HG02678 (cell line): ENCODE measurements at regions not wholly inside any gene's neighbourhood (a gene's known extent, or its start where the extent isn't known, plus 50 kb on each side); places are given as distances from the start of the nearest gene placed in this dataset.
A peak's percentile ranks its signal among the peaks of the same experiment; 100 is the strongest.

Experiments
- ATAC-seq: cut with Tn5 transposase; IDR thresholded peaks from one replicate; pipeline ENCODE4 v1.9.1; 2021; ENCODE audit warnings: mild to moderate bottlenecking, moderate library complexity; ENCODE audit not compliant: unreplicated experiment

DNA sequence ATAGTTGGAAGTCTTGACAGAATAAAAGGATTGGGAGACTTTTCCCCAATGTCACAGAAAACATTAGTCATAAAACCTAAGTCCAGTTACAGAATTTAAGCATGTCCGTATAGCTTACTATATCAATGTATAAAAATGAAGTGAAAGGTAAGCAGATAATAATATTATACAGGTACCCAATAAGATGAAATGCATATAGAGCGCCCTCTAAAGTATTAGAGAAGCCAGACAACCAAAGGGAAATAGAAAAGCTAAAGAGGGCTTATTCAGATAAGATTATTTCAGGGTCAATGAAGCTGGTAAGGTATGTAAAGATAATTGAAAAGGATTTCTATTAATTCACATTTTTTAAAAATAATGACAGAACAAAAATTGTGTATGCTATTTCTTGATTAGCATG is 947.7 kb upstream of the MAP3K7 start:
- ATAC-seq: no peak

DNA sequence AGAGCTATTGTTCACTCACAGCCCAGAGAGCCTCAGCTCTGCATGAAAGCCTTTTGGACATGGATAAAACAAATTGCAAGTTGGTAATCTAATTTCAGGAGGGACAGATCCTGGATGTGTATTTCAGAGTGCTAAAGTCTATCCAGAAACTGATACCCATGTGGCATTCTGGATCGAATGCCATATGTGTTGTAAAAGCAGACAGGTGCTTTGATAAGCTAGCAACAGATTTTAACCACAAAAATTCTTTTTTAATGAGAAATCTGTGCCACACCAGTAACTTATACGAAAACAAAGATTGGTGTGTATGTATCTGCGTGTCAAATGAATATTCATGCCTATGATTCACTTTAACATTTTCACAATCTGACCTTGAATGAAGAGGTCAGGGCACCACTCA is 936.6 kb upstream of the MAP3K7 start:
- no peak for ATAC-seq

DNA sequence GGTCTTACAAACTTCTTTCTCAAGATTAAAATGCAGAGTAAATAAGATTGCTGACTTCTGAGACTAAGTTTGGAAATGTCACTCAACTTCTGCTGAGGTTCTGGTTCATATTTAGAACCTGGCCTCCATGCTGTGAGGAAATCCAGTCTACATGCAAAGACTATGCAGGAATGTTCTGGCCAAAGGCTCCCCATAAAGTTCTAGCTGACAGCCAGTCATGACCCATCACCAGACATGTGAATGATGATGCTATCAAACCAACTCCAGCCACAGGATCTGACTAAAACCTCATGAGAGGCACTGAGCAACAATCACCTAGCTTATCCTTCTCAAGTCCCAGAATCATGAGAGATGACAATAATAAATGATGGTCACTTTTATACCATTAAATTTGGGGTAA is 935.1 kb upstream of the MAP3K7 start:
- ATAC-seq: no peak

DNA sequence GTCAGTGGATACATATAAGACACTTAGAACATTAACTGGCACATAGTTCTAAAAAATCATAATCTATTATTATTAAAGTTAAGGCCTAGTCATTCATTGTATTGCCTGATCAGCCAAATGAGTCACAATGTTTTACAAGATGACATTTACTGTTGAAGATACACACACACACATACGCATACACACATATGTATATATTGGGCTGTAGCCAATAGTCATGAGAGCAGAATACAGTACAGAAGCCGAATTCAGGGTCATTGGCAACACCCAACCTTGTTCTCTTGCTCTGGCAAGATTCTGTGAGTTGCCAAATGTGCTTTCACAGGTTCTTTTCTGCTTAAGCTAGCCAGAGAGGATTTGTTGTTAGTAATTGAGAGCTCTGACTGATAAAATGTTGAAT is 922.8 kb upstream of the MAP3K7 start:
- ATAC-seq: no peak

DNA sequence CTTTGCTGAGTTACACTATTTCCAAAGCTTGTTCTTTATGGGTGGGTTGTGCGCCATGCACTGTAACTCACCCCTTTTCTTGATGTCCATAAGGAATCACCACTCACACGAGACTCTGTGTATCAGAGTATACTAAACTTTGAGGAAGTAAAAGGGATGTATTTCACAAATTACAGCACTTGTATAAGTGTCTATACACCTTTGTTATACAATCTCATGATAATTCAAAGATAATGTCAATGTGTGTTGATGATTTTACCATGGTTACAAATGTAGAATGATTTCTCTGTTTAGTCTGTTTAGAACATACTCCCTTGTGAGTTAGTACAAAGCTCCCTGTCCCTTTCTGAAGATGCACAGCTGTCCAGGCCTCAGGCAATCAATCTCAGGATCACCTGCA is 922.2 kb upstream of the MAP3K7 start:
- no peak for ATAC-seq

DNA sequence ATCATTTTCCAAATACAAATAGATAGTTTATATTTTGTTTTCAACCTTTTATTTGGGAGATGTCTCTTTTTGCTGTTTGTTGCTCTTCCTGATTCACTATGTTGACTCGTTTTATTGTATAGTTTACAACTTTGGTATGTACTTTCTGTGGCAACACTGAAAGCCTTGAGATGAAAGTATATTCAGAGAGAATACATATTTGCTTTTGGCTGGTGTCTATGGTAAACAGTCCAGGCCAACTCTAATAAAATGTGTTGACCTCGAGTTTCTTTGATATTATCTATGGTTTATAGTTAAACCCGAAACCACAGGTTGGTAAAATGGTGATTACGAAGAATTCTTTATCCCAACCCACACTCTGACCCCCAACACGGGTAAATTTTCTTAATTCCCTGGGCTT is 919.6 kb upstream of the MAP3K7 start:
- ATAC-seq: no peak

DNA sequence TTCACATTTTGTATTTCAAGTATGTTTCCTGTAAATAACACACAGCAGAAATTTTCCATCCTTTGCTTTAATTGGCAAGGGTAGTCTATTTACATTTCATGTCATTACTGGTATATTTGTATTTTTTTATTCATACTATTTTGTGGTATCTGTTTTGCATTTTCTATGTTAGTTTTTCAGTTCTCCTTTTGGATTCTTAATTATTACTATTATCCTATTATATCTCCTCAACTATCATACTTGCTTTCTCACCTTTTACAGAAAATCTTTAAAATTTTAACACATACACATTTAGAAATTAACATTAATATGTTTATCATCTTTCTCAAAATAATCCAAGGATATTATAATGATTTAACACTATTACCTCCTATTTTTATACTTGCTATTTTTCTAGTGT is 918.3 kb upstream of the MAP3K7 start:
- no peak for ATAC-seq

DNA sequence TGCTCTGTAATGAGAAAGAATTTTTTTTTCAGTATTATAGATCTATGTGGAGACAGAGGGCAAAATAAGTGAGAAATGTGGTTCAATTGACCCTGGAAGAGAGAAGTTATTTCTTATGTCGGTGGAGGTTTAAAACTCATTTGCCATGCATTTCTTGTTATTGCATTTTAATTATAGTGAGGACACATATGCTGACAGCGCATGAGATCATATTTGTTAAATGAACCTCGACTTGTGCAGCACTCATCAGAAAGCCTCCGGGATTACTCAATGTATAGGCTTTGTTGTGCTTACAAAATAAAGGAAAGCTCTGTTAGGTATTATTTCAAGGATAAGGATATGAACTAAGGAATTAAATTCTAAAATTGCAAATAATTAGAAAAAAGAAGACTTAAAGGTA is 915.1 kb upstream of the MAP3K7 start:
- no peak for ATAC-seq

DNA sequence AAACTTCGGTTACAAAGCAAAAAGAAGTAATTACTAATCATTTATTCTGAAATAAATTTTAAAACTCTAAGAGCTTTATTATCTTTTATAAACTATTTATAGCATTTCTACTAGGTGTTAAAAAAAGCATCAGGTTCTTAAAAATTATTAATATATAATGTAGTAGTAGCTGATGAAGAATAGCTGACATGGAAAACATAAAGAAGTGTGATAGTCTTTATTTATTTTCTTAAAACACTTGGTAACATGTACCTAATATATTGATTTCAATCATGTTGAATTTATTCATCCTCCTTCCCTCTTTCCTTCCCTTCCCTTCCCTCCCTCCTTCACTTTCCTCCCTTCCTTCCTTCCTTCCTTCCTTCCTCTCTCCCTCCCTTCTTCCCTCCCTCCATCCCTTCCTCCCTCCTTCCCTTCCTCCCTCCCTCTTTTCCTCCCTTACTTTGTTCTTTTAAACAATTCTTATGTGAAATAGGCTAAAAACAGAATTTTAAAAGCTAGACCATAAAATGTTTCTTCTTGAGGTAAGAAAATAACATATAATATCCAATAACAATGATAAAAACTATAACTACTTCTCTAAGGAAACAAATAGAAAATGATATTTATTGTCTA is 913.9 kb upstream of the MAP3K7 start:
- no peak for ATAC-seq

DNA sequence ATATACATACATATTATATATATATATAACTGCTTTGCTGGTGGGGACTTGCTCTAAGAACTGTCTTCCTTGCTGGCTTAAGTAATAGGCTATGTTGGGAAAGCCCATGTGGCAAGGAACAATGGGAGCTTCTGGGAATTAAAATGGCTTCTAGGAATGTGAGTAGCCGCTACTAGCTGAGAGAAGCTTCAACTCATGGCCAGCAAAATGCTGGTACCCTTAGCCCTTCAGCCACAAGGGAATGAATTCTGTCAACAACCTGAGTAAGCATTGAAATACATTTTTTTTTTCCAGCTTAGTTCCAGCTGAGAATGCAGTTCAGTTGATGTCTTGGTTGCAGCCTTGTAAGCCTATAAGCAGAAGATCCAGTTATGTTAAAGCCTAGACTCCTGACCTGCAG is 911.7 kb upstream of the MAP3K7 start:
- ATAC-seq: no peak

DNA sequence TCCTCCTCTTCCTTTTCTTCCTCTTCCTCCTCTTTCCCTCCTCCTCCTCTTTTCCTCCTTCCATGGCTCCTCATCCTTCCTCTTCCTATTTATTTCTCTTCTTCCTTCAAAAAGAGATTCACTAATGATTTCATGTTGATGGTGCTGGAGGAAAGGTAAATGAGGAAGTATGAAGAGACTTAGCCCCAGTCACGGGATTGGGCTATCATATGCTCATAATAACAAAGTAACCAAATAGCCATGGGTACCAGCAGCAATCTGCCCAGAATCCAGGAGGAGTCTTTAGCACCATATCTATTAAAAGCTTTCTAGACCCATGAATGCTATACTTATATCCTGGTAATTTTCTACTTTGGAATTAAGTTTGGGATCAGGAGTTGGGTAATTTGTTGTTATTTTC is 910.9 kb upstream of the MAP3K7 start:
- ATAC-seq: no peak

DNA sequence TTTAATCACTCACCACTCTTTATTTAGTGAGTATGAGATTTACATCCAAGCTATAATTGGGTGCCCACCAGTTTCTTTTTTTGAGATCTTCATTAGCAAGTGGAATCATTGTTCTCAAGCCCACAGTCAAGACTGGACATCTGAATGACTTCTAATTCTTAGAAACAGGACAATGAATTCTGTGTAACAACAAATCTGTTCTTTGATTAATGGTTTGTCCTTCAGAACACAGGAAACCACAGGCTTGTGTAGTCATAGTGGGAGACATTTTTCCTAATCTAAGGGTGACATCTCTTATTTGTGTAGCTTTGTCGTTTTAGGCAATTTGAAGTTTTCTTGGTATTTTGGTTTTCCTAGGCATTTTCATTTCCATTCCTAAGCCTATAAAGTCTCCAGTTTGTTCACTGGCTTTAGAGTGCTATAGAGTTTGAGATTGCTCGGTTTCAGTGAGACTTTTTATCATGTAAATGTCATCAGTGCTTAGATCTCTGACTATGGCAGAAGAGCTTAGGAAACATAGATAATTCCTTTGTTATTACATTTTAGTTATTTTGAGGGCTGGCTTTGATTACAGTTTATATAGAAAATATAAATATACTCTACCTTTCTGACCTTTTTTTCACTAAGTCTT is 903.9 kb upstream of the MAP3K7 start:
- no peak for ATAC-seq

DNA sequence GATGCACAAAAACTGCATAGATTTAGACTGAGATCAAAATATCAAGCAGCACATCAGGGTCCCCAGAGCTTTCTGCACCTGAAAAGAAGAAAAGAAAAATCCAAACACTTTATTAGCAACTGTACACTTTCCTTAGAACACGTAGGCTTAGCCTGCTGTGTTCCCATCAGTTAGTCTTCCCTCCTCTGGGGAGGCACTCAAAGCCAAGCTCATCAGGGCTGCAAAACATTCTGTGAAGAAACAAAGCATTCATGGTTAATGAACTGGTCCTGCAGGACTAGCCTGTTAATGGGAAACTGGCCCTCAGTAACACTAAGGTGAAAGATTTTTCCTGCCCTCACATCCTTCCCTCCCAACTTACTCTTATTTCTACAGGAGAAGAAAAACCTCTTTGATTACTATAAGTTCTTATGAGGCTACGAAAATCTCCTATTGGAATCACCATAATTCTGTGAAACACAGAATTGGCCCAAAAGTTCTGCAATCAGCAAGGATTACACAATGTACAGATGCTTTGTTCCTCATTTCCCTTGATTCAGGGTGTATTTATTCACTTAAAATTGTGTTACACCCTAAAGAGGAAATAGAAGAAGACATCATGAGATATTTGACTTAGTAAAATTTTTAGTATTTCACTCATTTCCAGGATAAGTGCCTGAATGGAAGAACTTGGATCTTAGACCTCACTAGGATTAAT is 901.0 kb upstream of the MAP3K7 start:
- ATAC-seq: no peak

DNA sequence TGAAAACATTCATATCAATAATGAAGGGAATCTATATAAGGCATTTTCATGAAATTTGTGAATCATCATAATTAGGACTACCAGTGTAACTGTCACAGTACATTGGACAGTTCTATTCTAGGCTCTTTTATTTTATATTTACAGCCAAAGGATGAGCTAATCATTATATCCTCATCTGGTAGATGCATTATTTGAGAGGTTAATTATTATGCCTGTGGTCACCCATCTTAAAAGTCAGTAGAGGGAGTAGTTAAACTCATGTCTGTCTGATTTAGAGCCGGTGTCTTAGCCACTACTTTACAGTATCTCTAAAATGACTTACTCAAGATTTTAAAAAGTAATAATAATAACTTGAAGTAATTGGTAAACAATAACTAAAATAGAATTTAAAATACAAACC is 899.3 kb upstream of the MAP3K7 start:
- peak; percentile 35 for ATAC-seq

DNA sequence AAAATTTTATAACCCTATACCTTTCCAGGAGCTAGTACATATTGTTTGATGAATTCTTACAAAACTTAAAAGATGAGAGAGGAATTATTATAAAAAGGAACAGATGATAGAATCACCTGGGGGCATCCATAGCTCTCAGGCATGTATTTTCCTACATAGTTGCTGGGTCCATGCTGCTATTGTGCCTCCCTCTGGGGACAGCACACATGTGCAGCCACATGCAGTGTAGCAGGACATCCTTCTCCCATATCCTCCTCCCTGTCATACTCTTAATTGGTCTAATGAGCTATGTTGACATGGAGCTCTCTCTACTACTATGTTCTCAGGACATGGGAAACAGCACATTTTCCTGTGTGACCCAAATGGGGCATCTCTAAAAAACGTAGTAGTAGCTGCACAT is 898.2 kb upstream of the MAP3K7 start:
- no peak for ATAC-seq

DNA sequence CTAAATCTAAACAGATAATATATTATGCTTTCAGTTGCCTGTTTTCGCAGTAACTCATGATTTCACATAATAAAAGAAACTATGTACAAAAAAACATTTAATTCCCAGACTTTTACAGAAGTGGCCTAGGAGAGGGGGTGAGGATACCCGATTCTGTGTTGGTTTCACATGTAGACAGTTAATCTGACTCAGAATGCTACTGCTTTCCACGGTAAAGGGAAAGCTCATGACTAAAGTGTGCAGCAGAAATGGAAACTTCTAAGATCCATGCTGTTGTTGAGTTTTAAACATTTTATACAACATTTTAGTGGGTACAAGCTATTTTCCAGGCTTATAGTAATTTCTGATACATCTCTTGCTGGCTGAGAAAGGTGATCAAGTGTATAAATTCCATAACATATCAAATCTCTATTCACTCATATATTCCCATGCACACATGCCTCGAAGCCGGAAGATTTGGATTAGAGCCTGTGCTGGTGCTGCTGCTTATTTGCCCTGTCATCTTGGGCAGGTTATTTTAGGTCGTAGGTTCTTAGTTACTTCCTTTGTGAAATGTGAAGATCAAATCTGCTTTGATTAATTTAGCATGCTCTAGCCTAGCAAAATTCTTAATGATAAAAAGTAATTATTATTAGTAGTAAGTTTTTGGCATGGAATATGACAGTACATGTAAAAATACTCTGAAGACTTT is 896.7 kb upstream of the MAP3K7 start:
- peak; percentile 32 for ATAC-seq

DNA sequence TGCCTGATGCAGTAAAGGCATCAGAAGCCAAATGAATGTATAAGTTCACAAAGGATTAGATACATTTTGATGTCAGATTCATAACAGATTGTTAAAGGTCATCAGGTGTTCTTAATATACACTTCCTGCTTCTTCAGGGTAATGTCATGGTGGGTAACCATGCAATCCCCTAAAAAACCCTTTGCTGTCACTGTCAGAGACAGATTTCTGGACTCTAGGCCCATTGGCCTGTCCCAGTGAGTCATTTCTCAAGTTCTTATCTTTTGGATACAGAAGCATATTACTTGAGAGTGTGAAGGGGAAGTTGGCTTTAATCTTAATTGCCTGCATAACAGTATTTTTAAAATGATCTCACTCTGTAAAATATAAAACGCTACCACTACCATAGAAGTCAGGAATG is 895.6 kb upstream of the MAP3K7 start:
- ATAC-seq: peak; percentile 75

DNA sequence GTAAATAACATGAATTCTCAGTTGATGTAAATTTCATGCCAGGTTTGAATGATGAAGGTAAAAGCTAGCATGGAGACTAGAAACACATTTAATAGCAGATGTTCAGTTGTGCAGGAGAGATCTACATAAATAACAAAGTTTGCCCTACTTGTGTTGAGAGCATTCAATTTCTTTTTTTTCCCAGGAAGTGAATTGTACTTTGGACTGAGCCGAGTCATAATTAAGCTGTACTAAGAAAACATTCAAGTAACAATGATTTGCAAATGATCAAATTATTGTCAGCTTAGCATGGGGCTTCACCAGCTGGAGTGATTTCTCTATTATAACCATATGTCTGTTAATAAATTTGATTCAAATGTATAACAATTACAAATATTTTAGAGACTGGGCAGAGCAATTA is 893.5 kb upstream of the MAP3K7 start:
- no peak for ATAC-seq

DNA sequence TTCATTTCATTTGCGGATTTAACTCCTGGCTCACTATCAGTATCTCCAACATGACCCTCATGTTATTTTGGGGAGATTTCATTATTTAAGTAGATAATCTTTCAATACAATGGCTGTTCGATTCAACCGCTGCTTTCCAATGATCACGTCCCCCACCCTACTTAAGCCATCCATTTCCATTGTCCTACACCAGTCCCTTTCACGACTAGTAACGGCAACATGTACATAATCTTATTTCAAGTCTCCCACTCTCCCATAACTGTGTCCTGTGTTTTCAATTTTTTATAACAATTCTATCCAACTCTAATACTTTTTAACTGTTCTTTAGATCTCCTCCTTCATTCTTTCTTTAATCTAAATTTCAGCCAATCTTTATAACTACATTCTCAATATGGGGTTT is 890.8 kb upstream of the MAP3K7 start:
- no peak for ATAC-seq

DNA sequence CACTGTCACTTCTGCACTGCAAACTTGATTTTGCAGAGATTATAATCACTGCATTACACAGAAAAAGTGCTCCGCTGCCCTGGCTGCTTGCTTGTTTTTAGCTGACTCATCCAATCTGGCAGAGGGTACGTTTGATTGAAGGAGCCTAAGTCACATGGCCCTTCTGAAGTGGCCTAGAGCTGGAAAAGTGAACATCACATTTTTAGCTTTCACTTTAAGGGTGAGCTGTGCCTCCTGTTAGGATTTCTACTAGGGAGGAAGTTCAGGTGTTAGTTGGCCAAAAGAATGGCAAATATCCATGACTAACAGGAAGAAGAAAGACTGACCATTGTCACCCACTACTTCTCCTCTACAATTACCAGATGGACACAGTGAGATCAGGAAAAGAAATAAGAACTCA is 889.1 kb upstream of the MAP3K7 start:
- ATAC-seq: peak; percentile 68

DNA sequence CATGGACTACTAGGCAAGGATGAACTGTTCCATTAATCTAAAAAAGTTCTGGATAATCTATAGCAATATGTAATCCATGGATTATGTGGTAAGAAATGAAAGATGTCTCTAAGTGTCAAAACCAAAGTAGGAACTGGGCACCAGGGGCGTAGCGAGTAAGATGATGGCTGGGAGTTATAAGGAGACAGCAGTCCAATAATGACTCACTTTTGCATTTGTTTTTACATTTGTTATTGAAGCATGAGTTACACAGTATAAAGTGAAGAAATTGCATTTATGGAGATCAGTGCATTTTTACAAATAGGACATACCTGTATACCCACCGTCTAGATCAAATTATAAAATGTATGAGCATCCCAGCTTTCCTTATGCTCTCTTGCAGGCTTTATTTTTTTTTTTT is 878.5 kb upstream of the MAP3K7 start:
- no peak for ATAC-seq

DNA sequence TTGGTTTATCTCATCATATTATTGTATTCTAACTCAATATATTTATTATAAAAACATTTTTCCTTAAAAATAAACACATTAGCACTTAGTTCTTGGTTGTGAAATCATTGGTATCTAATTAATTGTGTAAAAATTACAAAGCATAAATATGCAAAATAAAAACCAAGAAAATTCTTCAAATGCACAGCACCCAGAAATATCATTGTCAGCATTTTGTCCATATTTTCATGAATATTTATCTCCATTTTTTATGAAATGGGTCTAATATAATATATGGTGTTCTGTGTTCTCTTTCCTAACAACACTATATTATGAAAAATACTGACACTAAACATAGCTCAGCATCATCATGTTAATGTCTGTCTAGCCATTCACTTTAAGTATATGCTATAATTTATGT is 877.8 kb upstream of the MAP3K7 start:
- no peak for ATAC-seq
